Right renal cortex interstitium (tissue), 3 donors: ENCODE measurements at regions not wholly inside any gene's neighbourhood (a gene's known extent, or its start where the extent isn't known, plus 50 kb on each side); places are given as distances from the start of the nearest gene placed in this dataset.

Experiments used
- DNase-seq, 3 donors: peaks; one replicate each; pipeline ENCODE4 v3.0.0-alpha.2; 2013; ENCODE audit warnings: low read depth in 3 of 3, low spot score in 2 of 3

DNA sequence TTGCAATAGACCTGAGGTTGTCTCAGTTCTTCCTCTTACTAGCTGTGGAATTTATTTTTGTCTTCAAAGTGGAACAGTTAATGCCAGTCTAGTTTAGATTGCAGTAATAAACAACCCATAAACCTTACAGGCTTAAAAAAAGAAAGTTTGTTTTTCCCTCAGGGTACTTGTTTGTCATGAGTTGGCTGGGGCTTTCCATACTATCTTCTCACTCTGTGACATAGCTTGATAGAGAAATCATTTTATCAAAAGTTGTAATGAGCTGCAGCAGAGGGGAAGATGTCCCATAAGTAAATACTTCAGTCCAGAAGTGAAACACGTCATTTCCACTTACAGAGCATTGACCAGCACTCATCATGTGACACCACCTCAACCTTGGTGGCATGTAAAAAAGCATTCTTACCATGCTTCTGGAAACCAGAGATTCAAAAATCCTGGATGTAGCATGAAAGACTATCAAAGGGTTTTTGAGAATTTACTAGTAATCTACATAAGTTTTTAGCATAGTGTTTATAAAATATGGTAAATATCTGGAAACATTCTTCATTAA is 62.8 kb upstream of the COL11A1 start:
- no peak for DNase-seq

DNA sequence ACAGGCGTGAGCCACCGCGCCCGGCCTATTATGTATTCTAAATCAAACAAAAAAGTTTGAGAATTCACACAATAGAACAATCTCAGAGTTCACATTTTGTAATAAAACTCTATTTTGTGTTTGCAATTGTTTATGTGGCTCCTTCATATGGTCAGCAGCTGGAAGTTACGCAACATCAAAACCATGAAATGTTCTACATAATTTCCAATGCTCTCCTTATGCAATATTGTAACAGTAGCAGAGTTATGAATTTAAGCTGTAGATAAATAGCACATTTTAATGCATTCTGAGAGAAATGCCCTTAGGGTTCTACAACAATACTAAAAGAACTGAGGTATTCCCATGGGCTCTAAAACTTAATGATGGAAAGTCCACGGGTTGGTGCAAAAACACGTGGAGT is 62.3 kb upstream of the COL11A1 start:
- no peak for DNase-seq

DNA sequence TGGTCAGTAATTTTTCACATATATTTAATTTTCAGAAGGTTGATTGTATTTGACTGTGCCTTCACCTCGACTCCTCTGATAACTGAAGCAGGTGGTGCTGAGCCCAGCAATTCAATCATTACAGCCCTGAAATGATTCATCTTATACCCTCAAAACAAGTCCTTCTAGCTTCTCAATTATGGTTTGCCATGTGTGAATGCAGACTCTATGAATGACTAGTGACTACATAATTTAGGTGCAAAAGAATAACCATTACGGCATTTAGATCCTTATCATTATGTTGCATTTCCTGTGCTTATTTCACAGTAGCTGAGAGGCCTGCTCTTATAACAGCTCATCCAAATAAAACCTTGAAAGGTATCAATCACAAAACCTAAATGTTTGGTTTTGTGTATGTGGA is 54.0 kb upstream of the COL11A1 start:
- no peak for DNase-seq

DNA sequence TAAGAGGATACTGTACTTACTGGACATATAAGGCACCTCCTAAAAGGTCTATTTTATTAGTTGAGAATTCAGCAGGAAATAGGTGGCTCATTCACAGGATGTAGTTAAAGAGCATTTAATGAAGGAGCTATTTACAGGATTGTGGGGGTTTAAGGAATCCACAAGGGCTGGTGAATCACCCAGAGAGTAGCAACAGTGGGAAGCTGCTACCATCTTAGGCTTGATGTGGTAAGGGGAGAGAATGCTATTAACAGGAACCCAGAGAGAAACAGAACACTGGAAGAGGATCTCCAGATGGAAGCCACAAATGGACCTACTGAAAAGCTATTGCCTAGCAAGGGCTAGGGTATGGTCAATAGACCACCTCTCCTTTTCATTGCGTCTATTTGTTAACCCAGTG is 52.0 kb upstream of the COL11A1 start:
- DNase-seq: no peak
